Adrenal gland (tissue), 5 donors: ENCODE measurements at regions not wholly inside any gene's neighbourhood (a gene's known extent, or its start where the extent isn't known, plus 50 kb on each side); places are given as distances from the start of the nearest gene placed in this dataset.

Experiments
- CTCF ChIP-seq, 6 experiments: fragments of 450-650 bp in 4 of 6; fragments of 200-600 bp in 2 of 6; sonication (generic) in 1 of 6; IDR thresholded peaks; 1 replicate in 5 of 6; 2 replicates in 1 of 6; pipeline versions ENCODE4 v1.5.1 to v1.8.0; 2016 to 2021; ENCODE audit warnings: antibody characterized with exemption in 6 of 6, mild to moderate bottlenecking in 2 of 6, moderate library complexity in 1 of 6
- POLR2A ChIP-seq, 2 donors: fragments of 450-650 bp; IDR thresholded peaks; one replicate each; pipeline ENCODE4 v1.6.1; 2017; ENCODE audit warnings: antibody characterized with exemption in 2 of 2, mild to moderate bottlenecking in 2 of 2, moderate library complexity in 1 of 2
- donor health status: DM: no; HTN: no; CAD: no.

GRCh38 chr12:79998554-79998953 is 63.7 kb upstream of the PPP1R12A start:
- TF ChIP-seq CTCF (IDR thresholded peaks at IDR 0.05) (no peak), POLR2A (IDR thresholded peaks at IDR 0.05) (no peak)
